ENCODE measurements at regions not wholly inside any gene's neighbourhood (a gene's known extent, or its start where the extent isn't known, plus 50 kb on each side); places are given as distances from the start of the nearest gene placed in this dataset.

DNA sequence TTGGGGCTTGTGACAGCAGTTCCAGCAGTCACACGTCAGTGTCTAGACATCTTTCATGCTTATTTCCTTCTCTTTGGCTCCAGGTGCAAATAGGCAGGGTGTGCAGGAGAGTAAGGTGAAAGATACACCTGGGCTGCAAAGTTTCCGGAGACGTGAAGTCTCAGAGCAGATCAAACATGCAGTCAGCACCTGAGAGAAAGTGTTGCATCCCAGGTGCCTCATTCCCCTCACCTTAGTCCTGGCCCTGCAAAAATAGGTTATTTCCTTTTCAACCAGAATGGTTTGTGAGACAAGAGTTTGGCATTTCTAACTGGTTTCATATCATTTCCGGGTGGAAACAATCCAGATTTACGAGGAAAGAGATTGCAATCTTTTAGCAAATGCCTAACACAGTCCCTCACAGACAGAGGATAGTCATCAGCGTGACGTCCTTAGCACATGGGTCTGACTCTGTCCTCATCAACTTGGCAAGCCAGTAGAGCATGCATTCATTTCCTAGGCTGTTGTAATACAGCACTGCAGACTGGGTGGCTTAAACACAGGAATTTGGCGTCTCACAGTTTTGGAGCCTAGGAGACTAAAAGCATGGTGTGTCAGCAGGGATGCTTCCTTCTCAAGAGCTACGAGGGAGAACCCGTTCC lies 58.2 kb upstream of the ARRDC4 start:
- Mint-ChIP-seq H3K27ac (ENCODE audit: unreplicated experiment) (no peak overlapping the region), H3K36me3 (ENCODE audit: unreplicated experiment) (no peaks in the 10 kb centered on the region), H3K27me3 (ENCODE audit: unreplicated experiment) (peaks cover 4% of the 10 kb centered on the region), H3K4me3 (ENCODE audit: unreplicated experiment) (no peak overlapping the region), H3K4me1 (ENCODE audit: low read depth, unreplicated experiment) (no peaks in the 10 kb centered on the region), H3K9me3 (ENCODE audit: unreplicated experiment) (no peaks in the 10 kb centered on the region)
- TF ChIP-seq, protein P1, sequence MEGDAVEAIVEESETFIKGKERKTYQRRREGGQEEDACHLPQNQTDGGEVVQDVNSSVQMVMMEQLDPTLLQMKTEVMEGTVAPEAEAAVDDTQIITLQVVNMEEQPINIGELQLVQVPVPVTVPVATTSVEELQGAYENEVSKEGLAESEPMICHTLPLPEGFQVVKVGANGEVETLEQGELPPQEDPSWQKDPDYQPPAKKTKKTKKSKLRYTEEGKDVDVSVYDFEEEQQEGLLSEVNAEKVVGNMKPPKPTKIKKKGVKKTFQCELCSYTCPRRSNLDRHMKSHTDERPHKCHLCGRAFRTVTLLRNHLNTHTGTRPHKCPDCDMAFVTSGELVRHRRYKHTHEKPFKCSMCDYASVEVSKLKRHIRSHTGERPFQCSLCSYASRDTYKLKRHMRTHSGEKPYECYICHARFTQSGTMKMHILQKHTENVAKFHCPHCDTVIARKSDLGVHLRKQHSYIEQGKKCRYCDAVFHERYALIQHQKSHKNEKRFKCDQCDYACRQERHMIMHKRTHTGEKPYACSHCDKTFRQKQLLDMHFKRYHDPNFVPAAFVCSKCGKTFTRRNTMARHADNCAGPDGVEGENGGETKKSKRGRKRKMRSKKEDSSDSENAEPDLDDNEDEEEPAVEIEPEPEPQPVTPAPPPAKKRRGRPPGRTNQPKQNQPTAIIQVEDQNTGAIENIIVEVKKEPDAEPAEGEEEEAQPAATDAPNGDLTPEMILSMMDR (IDR thresholded peaks at IDR 0.05; ENCODE audit: partially characterized antibody, unreplicated experiment) = no peak
- DNase-seq = no peak

DNA sequence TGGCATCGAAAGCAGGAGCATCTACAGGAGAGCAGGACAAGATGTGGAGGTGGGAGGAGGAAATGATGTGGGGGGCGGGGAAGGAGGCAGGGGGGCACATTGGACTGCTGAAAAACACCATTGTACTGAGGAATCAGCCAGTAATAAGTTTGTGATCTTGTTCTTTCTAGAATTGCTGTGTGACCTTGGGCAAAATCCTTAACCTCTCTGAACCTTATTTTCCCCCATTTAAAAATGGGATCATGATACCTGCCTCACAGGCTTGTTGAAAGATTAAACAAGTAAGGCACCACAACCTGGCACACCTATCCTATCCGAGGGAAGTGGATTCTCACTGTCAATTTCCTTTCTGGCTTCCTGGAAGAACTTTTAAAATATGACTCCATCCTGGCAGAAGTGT lies 56.9 kb upstream of the ARRDC4 start:
- no peak overlapping the region for H3K27ac Mint-ChIP-seq (ENCODE audit: unreplicated experiment)
- TF ChIP-seq, protein P1 (IDR thresholded peaks at IDR 0.05; ENCODE audit: partially characterized antibody, unreplicated experiment) = no peak

DNA sequence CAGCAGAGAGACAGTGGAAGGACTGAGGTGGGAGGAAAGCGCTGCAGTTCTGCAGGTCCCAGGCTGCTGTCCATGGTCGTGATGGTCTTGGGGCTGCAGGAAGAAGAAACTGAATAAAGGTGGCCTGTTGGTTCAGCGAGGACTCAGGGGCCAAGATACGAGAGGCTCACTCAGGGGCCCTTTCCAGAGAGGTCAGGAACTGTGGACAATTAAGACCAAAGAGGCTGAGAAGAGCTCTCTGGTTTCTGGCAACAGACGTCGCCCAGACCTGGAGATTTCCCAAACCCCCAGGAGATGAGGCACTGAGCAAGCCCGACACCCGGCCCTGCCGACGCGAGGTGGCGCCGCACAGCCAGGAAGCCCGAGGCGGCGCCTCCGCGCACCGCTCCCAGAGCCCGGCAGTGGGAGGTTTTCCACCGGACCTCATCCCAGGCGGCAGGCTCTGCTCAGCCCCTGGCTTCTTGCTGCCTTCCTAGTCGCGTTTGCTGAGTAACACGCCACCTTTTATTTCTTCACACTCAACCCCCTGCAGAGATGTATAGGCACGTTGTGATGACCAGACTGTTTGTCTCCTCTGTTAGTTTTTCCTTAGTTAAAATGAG lies 56.4 kb upstream of the ARRDC4 start:
- Mint-ChIP-seq H3K27me3 (ENCODE audit: unreplicated experiment) (peaks cover 4% of the 10 kb centered on the region), H3K36me3 (ENCODE audit: unreplicated experiment) (no peaks in the 10 kb centered on the region), H3K4me1 (ENCODE audit: low read depth, unreplicated experiment) (no peaks in the 10 kb centered on the region), H3K27ac (ENCODE audit: unreplicated experiment) (no peak overlapping the region), H3K9me3 (ENCODE audit: unreplicated experiment) (no peaks in the 10 kb centered on the region), H3K4me3 (ENCODE audit: unreplicated experiment) (no peak overlapping the region)
- TF ChIP-seq, protein P1 (IDR thresholded peaks at IDR 0.05; ENCODE audit: partially characterized antibody, unreplicated experiment) = peak; percentile 44
- DNase-seq = peak; percentile 86

More for the DNA sequence above, 56.9 kb upstream of the ARRDC4 start:
- H3K4me1 Mint-ChIP-seq (ENCODE audit: low read depth, unreplicated experiment) = no peaks in the 10 kb centered on the region
- no peaks in the 10 kb centered on the region for H3K36me3 Mint-ChIP-seq (ENCODE audit: unreplicated experiment)
- H3K9me3 Mint-ChIP-seq (ENCODE audit: unreplicated experiment) = no peaks in the 10 kb centered on the region
- H3K4me3 Mint-ChIP-seq (ENCODE audit: unreplicated experiment) = no peak overlapping the region
- peaks cover 4% of the 10 kb centered on the region for H3K27me3 Mint-ChIP-seq (ENCODE audit: unreplicated experiment)
- DNase-seq = no peak

DNA sequence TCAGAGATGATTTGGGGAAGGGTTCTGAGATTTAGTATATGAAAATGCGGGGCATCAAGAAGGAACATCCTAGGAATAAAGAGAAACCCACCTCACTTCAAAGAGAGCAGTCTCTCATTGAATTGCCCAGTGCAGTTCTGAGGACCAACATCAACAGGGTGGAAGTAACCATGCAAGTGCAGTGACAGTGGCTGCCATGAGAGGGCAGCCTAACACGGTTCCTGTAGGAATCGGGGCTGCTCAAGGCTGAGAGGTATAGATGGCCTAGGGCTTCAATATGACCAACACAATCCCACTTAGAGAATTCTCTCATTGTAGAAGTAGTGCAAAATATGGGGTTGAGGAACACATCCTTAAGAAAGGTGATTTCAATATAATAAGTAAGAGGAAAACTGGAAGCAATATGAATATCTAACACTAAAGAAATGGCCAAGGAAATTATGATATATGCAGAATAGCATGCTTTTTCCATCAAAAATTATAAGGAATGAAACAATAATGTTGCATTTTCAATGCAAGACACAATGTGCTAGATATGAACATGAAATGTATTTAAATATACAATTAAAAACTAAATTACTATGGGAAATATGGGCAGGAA lies 51.1 kb upstream of the ARRDC4 start:
- TF ChIP-seq, protein P1 (IDR thresholded peaks at IDR 0.05; ENCODE audit: partially characterized antibody, unreplicated experiment) = peak; percentile 82

More for the DNA sequence above, 51.1 kb upstream of the ARRDC4 start:
- H3K4me3 Mint-ChIP-seq (ENCODE audit: unreplicated experiment) = no peak overlapping the region
- no peak overlapping the region for H3K27ac Mint-ChIP-seq (ENCODE audit: unreplicated experiment)
- no peaks in the 10 kb centered on the region for H3K27me3 Mint-ChIP-seq (ENCODE audit: unreplicated experiment)
- DNase-seq = peak; percentile 85
- H3K4me1 Mint-ChIP-seq (ENCODE audit: low read depth, unreplicated experiment) = no peaks in the 10 kb centered on the region
- H3K9me3 Mint-ChIP-seq (ENCODE audit: unreplicated experiment) = no peaks in the 10 kb centered on the region
- H3K36me3 Mint-ChIP-seq (ENCODE audit: unreplicated experiment) = no peaks in the 10 kb centered on the region

Measured in glutamatergic neuron (in vitro differentiated cells).